ENCODE measurements at regions not wholly inside any gene's neighbourhood (a gene's known extent, or its start where the extent isn't known, plus 50 kb on each side); places are given as distances from the start of the nearest gene placed in this dataset.
"Not testable (repeated sequence)": the region's sequence is repeated elsewhere in the genome, so short reads cannot be mapped to it uniquely, and the experiment has no call there.

DNA sequence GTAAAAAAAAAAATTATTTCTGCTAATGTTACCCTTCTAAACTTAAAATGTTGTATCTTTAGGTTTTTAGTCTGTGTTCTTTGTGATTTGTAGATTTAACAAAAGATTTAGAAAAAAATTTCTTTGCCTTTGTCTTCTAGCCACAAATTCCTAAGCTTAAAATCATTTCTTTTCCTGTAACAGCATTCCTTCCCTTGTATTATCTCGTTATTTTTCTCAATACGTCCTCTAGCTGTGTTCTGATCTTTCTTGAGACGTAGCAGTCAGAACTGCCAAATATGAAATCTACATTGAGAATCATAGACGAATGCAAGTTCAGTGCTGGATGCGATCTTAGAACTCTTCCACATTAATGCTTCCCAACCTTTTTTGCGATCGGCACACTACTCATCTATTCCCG lies 283.1 kb downstream of the UTRN start:
- DNase-seq (ENCODE audit: low spot score), result no peak
- H3K4me1 ChIP-seq, result no peaks in the 10 kb centered on the region
- H3K36me3 ChIP-seq, result peaks cover 11% of the 10 kb centered on the region
- H3K4me3 ChIP-seq, result no peak overlapping the region
- H3K27ac ChIP-seq, result no peak overlapping the region
- no peaks in the 10 kb centered on the region for H3K9me3 ChIP-seq
- TF ChIP-seq, protein P1, sequence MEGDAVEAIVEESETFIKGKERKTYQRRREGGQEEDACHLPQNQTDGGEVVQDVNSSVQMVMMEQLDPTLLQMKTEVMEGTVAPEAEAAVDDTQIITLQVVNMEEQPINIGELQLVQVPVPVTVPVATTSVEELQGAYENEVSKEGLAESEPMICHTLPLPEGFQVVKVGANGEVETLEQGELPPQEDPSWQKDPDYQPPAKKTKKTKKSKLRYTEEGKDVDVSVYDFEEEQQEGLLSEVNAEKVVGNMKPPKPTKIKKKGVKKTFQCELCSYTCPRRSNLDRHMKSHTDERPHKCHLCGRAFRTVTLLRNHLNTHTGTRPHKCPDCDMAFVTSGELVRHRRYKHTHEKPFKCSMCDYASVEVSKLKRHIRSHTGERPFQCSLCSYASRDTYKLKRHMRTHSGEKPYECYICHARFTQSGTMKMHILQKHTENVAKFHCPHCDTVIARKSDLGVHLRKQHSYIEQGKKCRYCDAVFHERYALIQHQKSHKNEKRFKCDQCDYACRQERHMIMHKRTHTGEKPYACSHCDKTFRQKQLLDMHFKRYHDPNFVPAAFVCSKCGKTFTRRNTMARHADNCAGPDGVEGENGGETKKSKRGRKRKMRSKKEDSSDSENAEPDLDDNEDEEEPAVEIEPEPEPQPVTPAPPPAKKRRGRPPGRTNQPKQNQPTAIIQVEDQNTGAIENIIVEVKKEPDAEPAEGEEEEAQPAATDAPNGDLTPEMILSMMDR (IDR thresholded peaks at IDR 0.05), result no peak
- no peaks in the 10 kb centered on the region for H3K27me3 ChIP-seq

DNA sequence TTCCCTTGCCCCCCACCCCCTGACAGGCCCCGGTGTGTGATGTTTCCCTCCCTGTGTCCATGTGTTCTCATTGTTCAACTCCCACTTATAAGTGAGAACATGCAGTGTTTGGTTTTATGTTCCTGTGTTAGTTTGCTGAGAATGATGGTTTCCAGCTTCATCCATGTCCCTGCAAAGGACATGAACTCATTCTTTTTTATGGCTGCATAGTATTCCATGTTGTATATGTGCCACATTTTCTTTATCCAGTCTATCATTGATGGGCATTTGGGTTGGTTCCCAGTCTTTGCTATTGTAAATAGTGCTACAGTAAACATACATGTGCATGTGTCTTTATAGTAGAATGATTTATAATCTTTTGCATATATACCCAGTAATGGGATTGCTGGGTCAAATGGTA lies 287.4 kb downstream of the UTRN start:
- H3K36me3 ChIP-seq, result peaks cover 17% of the 10 kb centered on the region

DNA sequence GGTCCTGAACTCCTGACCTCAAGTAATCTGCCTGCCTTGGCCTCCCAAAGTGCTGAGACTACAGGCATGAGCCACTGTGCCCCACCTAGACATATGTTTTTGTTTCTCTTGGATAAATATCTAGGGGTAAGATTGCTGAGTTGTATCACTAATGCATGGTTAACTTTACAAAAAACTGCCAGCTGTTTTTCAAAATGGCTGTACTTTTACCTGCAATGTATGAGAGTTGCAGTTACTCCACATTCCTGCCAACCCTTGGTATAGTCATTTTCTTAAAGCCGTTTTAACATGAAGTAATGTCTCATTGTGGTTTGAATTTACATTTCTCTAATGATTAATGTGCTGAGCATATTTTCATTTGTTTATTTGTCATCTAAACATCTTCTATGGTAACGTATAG lies 289.7 kb downstream of the UTRN start:
- TF ChIP-seq, protein P1 (IDR thresholded peaks at IDR 0.05), result no peak
- Histone ChIP-seq H3K27ac (no peak overlapping the region), H3K36me3 (peaks cover 20% of the 10 kb centered on the region), H3K27me3 (no peaks in the 10 kb centered on the region), H3K4me1 (no peaks in the 10 kb centered on the region), H3K9me3 (no peaks in the 10 kb centered on the region), H3K4me3 (no peak overlapping the region)
- no peak for DNase-seq (ENCODE audit: low spot score)

More for the DNA sequence above, 287.4 kb downstream of the UTRN start:
- not testable (repeated sequence) for H3K27ac ChIP-seq; H3K27me3 ChIP-seq; H3K4me3 ChIP-seq; H3K9me3 ChIP-seq; H3K4me1 ChIP-seq; DNase-seq (ENCODE audit: low spot score)

DNA sequence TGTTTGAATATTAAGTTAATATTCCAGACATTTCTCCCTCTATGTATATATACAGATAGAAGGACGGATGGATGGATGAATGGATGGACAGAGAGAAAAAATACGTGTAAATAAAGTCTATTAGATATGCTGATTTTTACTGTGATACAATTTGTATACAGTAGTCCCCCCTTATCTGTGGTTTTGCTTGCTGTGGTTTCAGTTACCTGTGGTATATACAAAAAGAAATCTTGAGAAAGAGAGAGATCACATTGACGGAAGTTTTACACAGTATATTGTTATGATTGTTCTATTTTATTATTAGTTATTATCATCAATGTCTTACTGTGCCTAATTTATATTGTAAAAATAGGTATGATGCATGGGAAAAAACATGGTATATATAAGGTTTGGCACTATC lies 290.2 kb downstream of the UTRN start:
- TF ChIP-seq, protein P1 (IDR thresholded peaks at IDR 0.05), result no peak
- H3K4me1 ChIP-seq, result no peaks in the 10 kb centered on the region
- DNase-seq (ENCODE audit: low spot score), result no peak
- H3K27me3 ChIP-seq, result no peaks in the 10 kb centered on the region
- peaks cover 15% of the 10 kb centered on the region for H3K36me3 ChIP-seq
- H3K9me3 ChIP-seq, result no peaks in the 10 kb centered on the region
- H3K27ac ChIP-seq, result no peak overlapping the region
- no peak overlapping the region for H3K4me3 ChIP-seq

DNA sequence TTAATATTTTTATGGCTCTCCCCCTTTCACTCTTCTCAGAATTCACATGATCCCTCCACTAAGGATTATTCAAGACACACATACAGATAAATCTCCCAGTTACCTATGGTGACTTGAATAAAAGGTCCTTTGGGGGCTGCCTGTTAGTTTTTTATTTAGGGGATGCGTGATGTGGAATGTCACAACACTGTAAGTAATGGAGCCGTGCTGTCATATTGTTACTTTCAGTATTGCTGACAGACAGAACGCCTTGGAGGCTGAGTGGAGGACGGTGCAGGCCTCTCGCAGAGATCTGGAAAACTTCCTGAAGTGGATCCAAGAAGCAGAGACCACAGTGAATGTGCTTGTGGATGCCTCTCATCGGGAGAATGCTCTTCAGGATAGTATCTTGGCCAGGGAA lies 291.7 kb downstream of the UTRN start:
- no peak for DNase-seq (ENCODE audit: low spot score)
- H3K36me3 ChIP-seq, result peaks cover 14% of the 10 kb centered on the region
- peaks cover 0 to under 1% of the 10 kb centered on the region in 2 donors for H3K4me1 ChIP-seq
- TF ChIP-seq, protein P1 (IDR thresholded peaks at IDR 0.05), result no peak
- H3K4me3 ChIP-seq, result no peak overlapping the region
- no peaks in the 10 kb centered on the region for H3K27me3 ChIP-seq
- no peak overlapping the region for H3K27ac ChIP-seq
- no peaks in the 10 kb centered on the region for H3K9me3 ChIP-seq

DNA sequence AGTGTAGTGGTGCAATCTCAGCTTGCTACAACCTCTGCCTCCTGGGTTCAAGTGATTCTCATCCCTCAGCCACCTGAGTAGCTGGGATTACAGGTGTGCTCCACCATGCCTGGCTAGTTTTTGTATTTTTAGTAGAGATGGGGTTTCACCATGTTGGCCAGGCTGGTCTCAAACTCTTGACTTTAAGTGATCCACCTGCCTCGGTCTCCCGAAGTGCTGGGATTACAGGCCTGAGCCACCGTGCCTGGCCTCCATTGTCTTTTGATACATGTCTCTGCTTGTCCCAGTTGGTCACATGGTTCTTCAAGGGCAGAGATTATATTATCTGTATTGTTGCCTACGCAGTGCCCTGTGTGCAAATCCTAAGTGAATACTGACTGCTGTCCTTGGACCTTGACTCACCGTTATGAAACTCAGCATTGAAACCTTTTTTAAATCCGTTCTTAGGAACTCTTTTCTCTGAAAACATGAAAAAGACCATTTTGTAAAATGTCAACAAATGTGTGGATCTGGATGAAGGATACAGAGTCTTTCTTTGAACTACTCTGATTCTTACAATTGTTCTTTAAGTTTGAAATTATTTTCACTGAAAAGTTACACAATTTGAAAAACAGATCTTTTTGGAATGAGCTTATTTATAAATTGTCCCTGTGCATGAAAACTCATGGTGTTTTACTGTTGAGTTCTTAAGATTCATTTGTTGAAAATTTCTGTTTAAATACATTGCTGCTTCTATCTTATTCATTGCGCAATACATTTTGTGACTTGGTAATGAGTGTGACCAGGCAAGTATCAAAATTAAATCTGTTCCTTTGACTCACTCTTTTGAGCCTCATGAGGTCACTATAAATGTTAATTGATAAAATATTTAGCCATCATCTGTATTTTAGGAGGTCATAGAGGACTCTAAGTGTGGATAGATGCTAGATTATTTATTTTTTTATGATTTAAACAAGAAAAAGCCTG lies 293.5 kb downstream of the UTRN start:
- TF ChIP-seq, protein P1 (IDR thresholded peaks at IDR 0.05), result no peak
- DNase-seq (ENCODE audit: low spot score), result no peak
- H3K27ac ChIP-seq, result no peak overlapping the region
- peaks cover 0 to 18% of the 10 kb centered on the region in 2 donors for H3K4me1 ChIP-seq
- peaks cover 14% of the 10 kb centered on the region for H3K36me3 ChIP-seq
- no peaks in the 10 kb centered on the region for H3K9me3 ChIP-seq
- H3K27me3 ChIP-seq, result no peaks in the 10 kb centered on the region
- H3K4me3 ChIP-seq, result no peak overlapping the region
